Neuronal stem cell (in vitro differentiated cells): ENCODE measurements at regions not wholly inside any gene's neighbourhood (a gene's known extent, or its start where the extent isn't known, plus 50 kb on each side); places are given as distances from the start of the nearest gene placed in this dataset.

Experiments
- DNase-seq: peaks from one replicate; pipeline ENCODE4 v3.0.0-alpha.2; 2013; ENCODE audit warnings: low spot score
- H2AFZ ChIP-seq: one replicate; pipeline ENCODE4 v1.6.1; 2013; ENCODE audit warnings: mild to moderate bottlenecking, low read length, inconsistent platforms
- H2AK5ac ChIP-seq: 2 replicates; pipeline ENCODE4 v1.6.1; 2013; ENCODE audit warnings: low read depth, mild to moderate bottlenecking, inconsistent platforms, low read length, moderate library complexity, mixed read lengths
- H2BK120ac ChIP-seq: 2 replicates; pipeline ENCODE4 v1.6.1; 2013; ENCODE audit warnings: low read depth, mild to moderate bottlenecking, inconsistent platforms, low read length, moderate library complexity, mixed read lengths
- H2BK12ac ChIP-seq: one replicate; pipeline ENCODE4 v1.6.1; 2013; ENCODE audit warnings: low read length, inconsistent platforms
- H2BK15ac ChIP-seq: 2 replicates; pipeline ENCODE4 v1.6.1; 2013; ENCODE audit warnings: mild to moderate bottlenecking, low read length, inconsistent platforms, mixed read lengths
- H2BK5ac ChIP-seq: one replicate; pipeline ENCODE4 v1.6.1; 2013; ENCODE audit warnings: inconsistent platforms, mild to moderate bottlenecking, low read length, moderate library complexity
- H3K14ac ChIP-seq: one replicate; pipeline ENCODE4 v1.6.1; 2013; ENCODE audit warnings: low read length, inconsistent platforms
- H3K18ac ChIP-seq: 2 replicates; pipeline ENCODE4 v1.6.1; 2013; ENCODE audit warnings: low read length, inconsistent platforms
- H3K23ac ChIP-seq: 2 replicates; pipeline ENCODE4 v1.6.1; 2013; ENCODE audit warnings: low read depth, mild to moderate bottlenecking, mixed read lengths, low read length, inconsistent platforms; ENCODE audit not compliant: poor library complexity
- H3K27ac ChIP-seq: replicated peaks from 3 replicates; pipeline ENCODE4 v1.5.1; 2013; ENCODE audit warnings: low read length, inconsistent platforms
- H3K27me3 ChIP-seq, 3 experiments: 2 replicates each; pipeline ENCODE4 v1.6.1; 2013; ENCODE audit warnings: low read length in 3 of 3, mild to moderate bottlenecking in 2 of 3, inconsistent platforms in 1 of 3, low read depth in 1 of 3, mixed read lengths in 1 of 3, moderate library complexity in 1 of 3; ENCODE audit not compliant: control insufficient read depth in 3 of 3, insufficient read depth in 3 of 3
- H3K36me3 ChIP-seq, 2 donors: replicated peaks in 1 of 2; 2 replicates each; pipeline ENCODE4 v1.6.1; 2013; ENCODE audit warnings: low read length in 2 of 2; ENCODE audit not compliant: control insufficient read depth in 2 of 2, insufficient read depth in 2 of 2
- H3K4ac ChIP-seq: 2 replicates; pipeline ENCODE4 v1.6.1; 2013; ENCODE audit warnings: inconsistent platforms, mild to moderate bottlenecking, low read length, moderate library complexity
- H3K4me1 ChIP-seq, 2 donors: 1 replicate in 1 of 2; 2 replicates in 1 of 2; pipeline ENCODE4 v1.6.1; 2013; ENCODE audit warnings: low read length in 2 of 2, low read depth in 1 of 2; ENCODE audit not compliant: control insufficient read depth in 2 of 2, insufficient read depth in 1 of 2
- H3K4me2 ChIP-seq: one replicate; pipeline ENCODE4 v1.6.1; 2013; ENCODE audit warnings: mild to moderate bottlenecking, low read length, inconsistent platforms; ENCODE audit not compliant: insufficient read depth, poor library complexity, severe bottlenecking
- H3K4me3 ChIP-seq, 2 donors: 2 replicates each; pipeline ENCODE4 v1.5.1; 2013; ENCODE audit warnings: low read length in 2 of 2, mild to moderate bottlenecking in 2 of 2, inconsistent platforms in 1 of 2, moderate library complexity in 1 of 2
- H3K79me1 ChIP-seq: one replicate; pipeline ENCODE4 v1.6.1; 2013; ENCODE audit warnings: low read depth, mild to moderate bottlenecking, inconsistent platforms, low read length, moderate library complexity
- H3K9ac ChIP-seq: one replicate; pipeline ENCODE4 v1.6.1; 2013; ENCODE audit warnings: mild to moderate bottlenecking, low read depth, low read length, inconsistent platforms; ENCODE audit not compliant: poor library complexity
- H3K9me3 ChIP-seq, 2 donors: replicated peaks in 1 of 2; 2 replicates each; pipeline versions ENCODE3 to v1.6.1; 2013; ENCODE audit warnings: low read length in 2 of 2, mild to moderate bottlenecking in 2 of 2, inconsistent platforms in 1 of 2, low read depth in 1 of 2, mixed read lengths in 1 of 2, moderate library complexity in 1 of 2; ENCODE audit not compliant: control insufficient read depth in 2 of 2, insufficient read depth in 1 of 2
- H4K8ac ChIP-seq: one replicate; pipeline ENCODE4 v1.6.1; 2013; ENCODE audit warnings: low read depth, mild to moderate bottlenecking, inconsistent platforms, low read length, moderate library complexity
- H4K91ac ChIP-seq: one replicate; pipeline ENCODE4 v1.6.1; 2013; ENCODE audit warnings: low read length, low read depth, mild to moderate bottlenecking, inconsistent platforms; ENCODE audit not compliant: poor library complexity
- WGBS, 2 donors: extraction: QIAGEN DNeasy Blood & Tissue Kit; methylation state at CpG; one replicate each; pipeline ENCODE4 v1.1.7; 2013; ENCODE audit warnings: missing lambda C conversion rate in 2 of 2, mixed read lengths in 1 of 2; ENCODE audit not compliant: insufficient read length in 2 of 2, insufficient replicate concordance in 1 of 2; ENCODE audit errors: extremely low coverage in 2 of 2; 5-methylcytosine and 5-hydroxymethylcytosine counted together

- Histone ChIP-seq H2BK5ac (no peak overlapping the region), H4K8ac (no peak overlapping the region), H2BK15ac (no peak overlapping the region), H2BK12ac (no peak overlapping the region), H3K18ac (no peak overlapping the region), H3K23ac (no peak overlapping the region), H3K4ac (no peak overlapping the region), H2AK5ac (no peak overlapping the region), H3K79me1 (no peaks in the 10 kb centered on the region), H3K4me3 (no peak overlapping the region), H2AFZ (no peak overlapping the region), H3K36me3 (no peaks in the 10 kb centered on the region), H3K4me2 (no peak overlapping the region), H3K9ac (no peak overlapping the region), H4K91ac (no peak overlapping the region), H2BK120ac (no peak overlapping the region), H3K4me1 (no peaks in the 10 kb centered on the region), H3K9me3 (peaks cover 0 to 2% of the 10 kb centered on the region in 2 donors), H3K27me3 (peaks cover 0 to 5% (median 0%) of the 10 kb centered on the region in 3 experiments), H3K14ac (no peak overlapping the region), H3K27ac (no peak overlapping the region)
- no peak for DNase-seq
- WGBS, 2 donors = no CpG with 5 or more reads among the region's 3 CpGs
Measured at GRCh38 chr18:10095356-10095755, 181.5 kb downstream of the VAPA start.

GRCh38 chr18:10099539-10100140, 185.8 kb downstream of the VAPA start:
- Histone ChIP-seq H3K9ac (no peak overlapping the region), H2BK15ac (no peak overlapping the region), H3K9me3 (no peaks in the 10 kb centered on the region), H3K23ac (no peak overlapping the region), H4K91ac (no peak overlapping the region), H3K36me3 (no peaks in the 10 kb centered on the region), H4K8ac (no peak overlapping the region), H3K14ac (no peak overlapping the region), H3K4me1 (peaks cover 7 to 10% of the 10 kb centered on the region in 2 donors), H2BK120ac (no peak overlapping the region), H3K18ac (no peak overlapping the region), H3K4ac (no peak overlapping the region), H3K4me2 (no peak overlapping the region), H2AK5ac (no peak overlapping the region), H3K27me3 (peaks cover 0 to 6% (median 0%) of the 10 kb centered on the region in 3 experiments), H2BK12ac (no peak overlapping the region), H3K27ac (no peak overlapping the region), H3K79me1 (no peaks in the 10 kb centered on the region), H3K4me3 (no peak overlapping the region), H2BK5ac (no peak overlapping the region), H2AFZ (no peak overlapping the region)
- no CpG with 5 or more reads among the region's 7 CpGs for WGBS, 2 donors
- no peak for DNase-seq

GRCh38 chr18:10100196-10100595, 186.4 kb downstream of the VAPA start:
- Histone ChIP-seq H3K27ac (no peak overlapping the region), H3K4me1 (peaks cover 7 to 10% of the 10 kb centered on the region in 2 donors), H3K4me3 (no peak overlapping the region), H3K9ac (no peak overlapping the region), H3K18ac (no peak overlapping the region), H3K23ac (no peak overlapping the region), H3K79me1 (no peaks in the 10 kb centered on the region), H2BK5ac (no peak overlapping the region), H3K36me3 (no peaks in the 10 kb centered on the region), H3K4ac (no peak overlapping the region), H3K14ac (no peak overlapping the region), H2BK15ac (no peak overlapping the region), H2AFZ (no peak overlapping the region), H3K9me3 (no peaks in the 10 kb centered on the region), H2AK5ac (no peak overlapping the region), H2BK12ac (no peak overlapping the region), H3K27me3 (peaks cover 0 to 6% (median 0%) of the 10 kb centered on the region in 3 experiments), H4K91ac (no peak overlapping the region), H4K8ac (no peak overlapping the region), H2BK120ac (no peak overlapping the region), H3K4me2 (no peak overlapping the region)
- DNase-seq = no peak
- WGBS, 2 donors = no CpG with 5 or more reads among the region's 4 CpGs

- H3K4me3 ChIP-seq = peak overlapping the region in 1 of 2 donors; percentile 7
- H2AFZ ChIP-seq = peak overlapping the region; percentile 74
- H3K27me3 ChIP-seq = peaks cover 0 to 6% (median 0%) of the 10 kb centered on the region in 3 experiments
- H3K36me3 ChIP-seq = no peaks in the 10 kb centered on the region
- no peak overlapping the region for H3K14ac ChIP-seq
- no peak overlapping the region for H3K27ac ChIP-seq
- no peaks in the 10 kb centered on the region for H3K79me1 ChIP-seq
- no peak overlapping the region for H2AK5ac ChIP-seq
- no peak overlapping the region for H2BK15ac ChIP-seq
- H3K4me2 ChIP-seq = peak overlapping the region; percentile 20
- H3K4me1 ChIP-seq = peaks cover 7 to 10% of the 10 kb centered on the region in 2 donors
- no peak overlapping the region for H2BK120ac ChIP-seq
- DNase-seq = no peak
- H3K23ac ChIP-seq = no peak overlapping the region
- no peak overlapping the region for H3K9ac ChIP-seq
- no peak overlapping the region for H2BK12ac ChIP-seq
- no peak overlapping the region for H4K91ac ChIP-seq
- H3K18ac ChIP-seq = no peak overlapping the region
- no peak overlapping the region for H2BK5ac ChIP-seq
- H3K9me3 ChIP-seq = peaks cover 0 to 4% of the 10 kb centered on the region in 2 donors
- no CpG with 5 or more reads among the region's 12 CpGs for WGBS, 2 donors
- H3K4ac ChIP-seq = no peak overlapping the region
- no peak overlapping the region for H4K8ac ChIP-seq
Measured at GRCh38 chr18:10100941-10101701, 187.3 kb downstream of the VAPA start.
